22Rv1 (cell line): ENCODE measurements at regions not wholly inside any gene's neighbourhood (a gene's known extent, or its start where the extent isn't known, plus 50 kb on each side); places are given as distances from the start of the nearest gene placed in this dataset.

Source experiments
- H3K27ac ChIP-seq: fragments of 450-650 bp; 2 replicates; pipeline ENCODE4 v1.5.1; 2017
- CTCF ChIP-seq: fragments of 450-650 bp; IDR thresholded peaks from 2 replicates; pipeline ENCODE4 v1.5.1; 2017; ENCODE audit warnings: mild to moderate bottlenecking
- ZFX ChIP-seq: fragments of 450-650 bp; IDR thresholded peaks from 2 replicates; pipeline ENCODE4 v1.6.1; 2017; ENCODE audit warnings: antibody characterized with exemption, borderline replicate concordance

GRCh38 chr14:42532194-42532593 is 925.5 kb downstream of the LRFN5 start:
- TF ChIP-seq ZFX: no peak
- TF ChIP-seq CTCF: no peak

GRCh38 chr14:42527141-42527540 is 920.5 kb downstream of the LRFN5 start:
- TF ChIP-seq CTCF (no peak), ZFX (no peak)
- no peak overlapping the region for H3K27ac ChIP-seq

More at GRCh38 chr14:42532194-42532593, 925.5 kb downstream of the LRFN5 start:
- no peak overlapping the region for H3K27ac ChIP-seq

GRCh38 chr14:42523666-42524065 is 917.0 kb downstream of the LRFN5 start:
- H3K27ac ChIP-seq: no peak overlapping the region

GRCh38 chr14:42517806-42518500 is 911.3 kb downstream of the LRFN5 start:
- no peak overlapping the region for H3K27ac ChIP-seq
- TF ChIP-seq CTCF: no peak
- no peak for TF ChIP-seq ZFX

More at GRCh38 chr14:42523666-42524065, 917.0 kb downstream of the LRFN5 start:
- TF ChIP-seq CTCF (no peak), ZFX (no peak)

GRCh38 chr14:42513837-42514236 is 907.2 kb downstream of the LRFN5 start:
- TF ChIP-seq ZFX: no peak
- TF ChIP-seq CTCF: no peak
- peak overlapping the region; percentile 10; the same call in 1 of the 2 replicates for H3K27ac ChIP-seq

GRCh38 chr14:42510071-42510470 is 903.4 kb downstream of the LRFN5 start:
- no peak overlapping the region for H3K27ac ChIP-seq
- no peak for TF ChIP-seq ZFX
- TF ChIP-seq CTCF: no peak

GRCh38 chr14:42508209-42508946 is 901.7 kb downstream of the LRFN5 start:
- TF ChIP-seq CTCF (no peak), ZFX (no peak)
- H3K27ac ChIP-seq: no peak overlapping the region
